Esophagus squamous epithelium (tissue), 4 donors: ENCODE measurements at regions not wholly inside any gene's neighbourhood (a gene's known extent, or its start where the extent isn't known, plus 50 kb on each side); places are given as distances from the start of the nearest gene placed in this dataset.

ENCODE experiments used
- POLR2A ChIP-seq, 4 donors: fragments of 450-650 bp; IDR thresholded peaks; one replicate each; pipeline ENCODE4 v1.6.1; 2017; ENCODE audit warnings: antibody characterized with exemption in 4 of 4, mild to moderate bottlenecking in 4 of 4, moderate library complexity in 3 of 4
- TF ChIP-seq, protein P1 (sequence below), 6 experiments: fragments of 450-650 bp in 4 of 6; fragments of 200-600 bp in 2 of 6; sonication (generic) in 2 of 6; IDR thresholded peaks; one replicate each; pipeline ENCODE4 v1.5.1; 2016 to 2019; ENCODE audit warnings: antibody characterized with exemption in 6 of 6, mild to moderate bottlenecking in 4 of 6, moderate library complexity in 4 of 6

DNA sequence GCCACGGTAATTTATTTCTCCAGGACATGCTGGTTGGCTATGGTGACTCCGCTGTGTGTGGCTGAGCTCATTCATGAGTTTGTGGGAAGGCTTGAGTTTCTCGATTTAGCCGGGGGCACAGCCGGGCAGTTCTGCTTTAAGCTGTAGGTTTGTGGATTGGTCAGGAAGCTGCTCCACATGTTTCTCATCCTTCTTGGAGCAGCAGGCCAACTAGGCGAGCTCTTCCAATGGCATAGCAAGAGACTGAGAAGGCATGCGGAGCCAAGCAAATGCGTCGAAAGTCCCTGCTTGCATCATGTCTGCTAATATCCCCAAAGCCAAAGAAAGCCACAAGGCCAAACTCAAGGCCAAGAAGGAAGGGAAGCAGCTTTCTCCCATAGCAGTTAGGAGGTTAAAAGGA is 71.6 kb upstream of the GREM2 start:
- TF ChIP-seq, protein P1, sequence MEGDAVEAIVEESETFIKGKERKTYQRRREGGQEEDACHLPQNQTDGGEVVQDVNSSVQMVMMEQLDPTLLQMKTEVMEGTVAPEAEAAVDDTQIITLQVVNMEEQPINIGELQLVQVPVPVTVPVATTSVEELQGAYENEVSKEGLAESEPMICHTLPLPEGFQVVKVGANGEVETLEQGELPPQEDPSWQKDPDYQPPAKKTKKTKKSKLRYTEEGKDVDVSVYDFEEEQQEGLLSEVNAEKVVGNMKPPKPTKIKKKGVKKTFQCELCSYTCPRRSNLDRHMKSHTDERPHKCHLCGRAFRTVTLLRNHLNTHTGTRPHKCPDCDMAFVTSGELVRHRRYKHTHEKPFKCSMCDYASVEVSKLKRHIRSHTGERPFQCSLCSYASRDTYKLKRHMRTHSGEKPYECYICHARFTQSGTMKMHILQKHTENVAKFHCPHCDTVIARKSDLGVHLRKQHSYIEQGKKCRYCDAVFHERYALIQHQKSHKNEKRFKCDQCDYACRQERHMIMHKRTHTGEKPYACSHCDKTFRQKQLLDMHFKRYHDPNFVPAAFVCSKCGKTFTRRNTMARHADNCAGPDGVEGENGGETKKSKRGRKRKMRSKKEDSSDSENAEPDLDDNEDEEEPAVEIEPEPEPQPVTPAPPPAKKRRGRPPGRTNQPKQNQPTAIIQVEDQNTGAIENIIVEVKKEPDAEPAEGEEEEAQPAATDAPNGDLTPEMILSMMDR (IDR thresholded peaks at IDR 0.05) = no peak
- no peak for TF ChIP-seq POLR2A (IDR thresholded peaks at IDR 0.05)
